ENCODE measurements at regions not wholly inside any gene's neighbourhood (a gene's known extent, or its start where the extent isn't known, plus 50 kb on each side); places are given as distances from the start of the nearest gene placed in this dataset.

- DNase-seq (ENCODE audit: low read depth in 1 of 2, low spot score in 1 of 2), result no peak
- no peaks in the 10 kb centered on the region for H3K27me3 ChIP-seq (ENCODE audit: insufficient read depth, poor library complexity, severe bottlenecking)
- no peak overlapping the region for H3K27ac ChIP-seq (replicated peaks)
- TF ChIP-seq SPI1 (IDR thresholded peaks at IDR 0.05; ENCODE audit: borderline replicate concordance, low read depth), result no peak
- no peak for TF ChIP-seq CTCF (IDR thresholded peaks at IDR 0.05; ENCODE audit: insufficient read depth, low read length)
- no peak for TF ChIP-seq POLR2AphosphoS5 (IDR thresholded peaks at IDR 0.05; ENCODE audit: low read depth)
- TF ChIP-seq GABPA (IDR thresholded peaks at IDR 0.05; ENCODE audit: low read depth), result no peak
- H3K4me3 ChIP-seq (replicated peaks; ENCODE audit: insufficient read depth, low read length), result no peak overlapping the region
Observed at GRCh38 chr7:124263232-124263827, 230.5 kb upstream of the TMEM229A start.

GRCh38 chr7:124261710-124262109 is 228.8 kb upstream of the TMEM229A start:
- TF ChIP-seq GABPA (IDR thresholded peaks at IDR 0.05; ENCODE audit: low read depth), result no peak
- no peak for TF ChIP-seq CTCF (IDR thresholded peaks at IDR 0.05; ENCODE audit: insufficient read depth, low read length)
- TF ChIP-seq POLR2AphosphoS5 (IDR thresholded peaks at IDR 0.05; ENCODE audit: low read depth), result no peak
- no peak for TF ChIP-seq REST (IDR thresholded peaks at IDR 0.05; ENCODE audit: insufficient replicate concordance, low read depth)
- TF ChIP-seq SPI1 (IDR thresholded peaks at IDR 0.05; ENCODE audit: borderline replicate concordance, low read depth), result no peak
- no peak for DNase-seq (ENCODE audit: low read depth in 1 of 2, low spot score in 1 of 2)
- H3K27ac ChIP-seq (replicated peaks), result no peak overlapping the region

GRCh38 chr7:124257638-124258308 is 224.9 kb upstream of the TMEM229A start:
- no peak for TF ChIP-seq REST (IDR thresholded peaks at IDR 0.05; ENCODE audit: insufficient replicate concordance, low read depth)
- no peak for TF ChIP-seq POLR2AphosphoS5 (IDR thresholded peaks at IDR 0.05; ENCODE audit: low read depth)
- no peak for TF ChIP-seq CTCF (IDR thresholded peaks at IDR 0.05; ENCODE audit: insufficient read depth, low read length)
- no peak for TF ChIP-seq GABPA (IDR thresholded peaks at IDR 0.05; ENCODE audit: low read depth)
- TF ChIP-seq SPI1 (IDR thresholded peaks at IDR 0.05; ENCODE audit: borderline replicate concordance, low read depth), result no peak
- DNase-seq (ENCODE audit: low read depth in 1 of 2, low spot score in 1 of 2), result no peak
- Histone ChIP-seq H3K27ac (replicated peaks) (no peak overlapping the region), H3K4me3 (replicated peaks; ENCODE audit: insufficient read depth, low read length) (no peak overlapping the region), H3K27me3 (ENCODE audit: insufficient read depth, poor library complexity, severe bottlenecking) (no peaks in the 10 kb centered on the region)

More at GRCh38 chr7:124261710-124262109, 228.8 kb upstream of the TMEM229A start:
- H3K27me3 ChIP-seq (ENCODE audit: insufficient read depth, poor library complexity, severe bottlenecking), result no peaks in the 10 kb centered on the region
- no peak overlapping the region for H3K4me3 ChIP-seq (replicated peaks; ENCODE audit: insufficient read depth, low read length)

Measured in HL-60 (cell line).